Middle frontal gyrus (tissue), 1 donor: ENCODE measurements at regions not wholly inside any gene's neighbourhood (a gene's known extent, or its start where the extent isn't known, plus 50 kb on each side); places are given as distances from the start of the nearest gene placed in this dataset.

ENCODE experiments used
- DNase-seq: peaks from one replicate; pipeline ENCODE4 v3.0.0-alpha.2; 2015; ENCODE audit warnings: low spot score; ENCODE audit errors: extremely low spot score

DNA sequence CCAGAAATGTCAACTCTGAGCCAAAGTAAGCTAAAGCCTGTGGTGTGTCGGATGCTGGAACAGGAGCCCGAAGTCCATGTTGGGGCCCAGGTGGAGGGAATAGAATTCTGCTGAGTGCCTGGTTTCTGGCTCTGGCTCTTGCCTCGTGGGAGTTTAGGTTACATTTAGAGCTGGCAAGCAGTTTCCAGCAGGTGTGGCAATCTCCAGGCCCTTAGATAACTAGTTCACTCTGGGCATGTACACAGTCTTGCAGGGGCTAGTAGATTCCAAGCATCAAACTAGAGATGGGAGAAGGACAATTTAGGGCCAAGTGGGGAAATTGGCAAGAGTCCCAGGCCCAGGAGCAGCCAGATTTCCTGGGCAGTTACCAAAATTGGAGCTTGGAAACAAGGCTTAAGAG lies 56.3 kb upstream of the STOX2 start:
- no peak for DNase-seq

DNA sequence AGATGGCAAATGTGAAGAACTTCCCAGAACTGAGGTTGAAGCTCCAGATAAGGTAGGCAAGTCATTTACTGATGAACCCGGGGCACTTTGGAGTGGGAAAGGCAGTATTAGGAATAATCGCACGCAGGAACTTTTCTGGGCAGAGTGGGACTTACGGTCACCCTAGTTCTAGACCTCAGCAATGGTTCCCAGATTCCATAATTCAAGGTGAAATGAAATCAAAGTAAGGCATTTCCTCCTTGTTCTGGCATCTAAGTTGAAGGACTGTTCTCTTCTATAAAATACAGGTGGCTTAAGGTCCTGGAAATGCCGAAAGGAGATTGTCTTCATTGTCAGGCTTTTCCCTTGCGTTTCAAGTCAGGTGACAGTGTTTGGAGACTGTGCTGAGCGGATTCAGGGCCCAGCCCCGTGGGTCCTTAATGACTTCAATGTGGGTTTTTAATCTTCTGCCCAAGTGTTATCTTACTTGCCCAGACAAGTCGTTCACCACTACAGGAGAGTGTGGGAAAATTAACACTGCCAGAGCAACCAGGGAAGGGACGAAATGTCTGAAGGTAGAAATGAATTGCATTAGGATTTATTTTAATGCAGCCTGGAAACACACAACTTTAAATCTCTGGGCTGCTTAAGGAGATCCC lies 52.1 kb upstream of the STOX2 start:
- no peak for DNase-seq

DNA sequence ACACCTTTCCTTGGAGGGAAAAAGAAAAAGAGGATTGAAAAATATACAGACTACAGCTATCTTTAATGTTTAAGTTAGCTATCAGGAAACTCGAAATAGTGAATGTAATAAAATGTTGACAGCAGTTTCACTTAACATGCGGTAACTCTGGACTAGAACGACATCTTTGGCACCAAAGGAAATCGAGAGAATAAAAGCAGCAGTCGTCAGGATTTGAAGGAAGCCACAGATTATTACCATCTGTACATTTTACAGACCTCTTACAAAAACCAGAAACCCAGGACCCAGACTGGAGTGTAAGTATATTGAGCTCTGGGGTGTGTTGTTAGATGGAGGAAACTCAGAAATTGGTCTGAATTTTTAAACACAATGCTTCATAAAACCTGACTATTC lies 51.6 kb upstream of the STOX2 start:
- no peak for DNase-seq
